SK-N-SH treated with all-trans-retinoic acid at 6 μM for 48 hours (cell line): ENCODE measurements at regions not wholly inside any gene's neighbourhood (a gene's known extent, or its start where the extent isn't known, plus 50 kb on each side); places are given as distances from the start of the nearest gene placed in this dataset.

Source experiments
- ATAC-seq: fragments of 200-7000 bp; cut with Tn5 transposase; 3 replicates; pipeline ENCODE4 v1.9.1; 2020; ENCODE audit warnings: mild to moderate bottlenecking, moderate library complexity
- ARNTL ChIP-seq: fragments of 450-650 bp; formaldehyde crosslinking; IDR thresholded peaks from 2 replicates; pipeline ENCODE4 v1.5.0; 2020; ENCODE audit warnings: low read depth, mild to moderate bottlenecking, moderate library complexity, borderline replicate concordance
- CSDC2 ChIP-seq: fragments of 250-450 bp; sonication (Bioruptor Pico); IDR thresholded peaks from 2 replicates; pipeline ENCODE4 v1.5.0; 2020; ENCODE audit warnings: mild to moderate bottlenecking, moderate library complexity
- ESRRG ChIP-seq: fragments of 250-450 bp; sonication (Bioruptor Pico); IDR thresholded peaks from 2 replicates; pipeline ENCODE4 v1.6.1; 2021; ENCODE audit warnings: mild to moderate bottlenecking
- GLIS3 ChIP-seq: fragments of 250-450 bp; sonication (Bioruptor Pico); IDR thresholded peaks from 2 replicates; pipeline ENCODE4 v1.5.0; 2020; ENCODE audit warnings: mild to moderate bottlenecking, moderate library complexity
- ISL1 ChIP-seq: fragments of 250-450 bp; sonication (Bioruptor Pico); IDR thresholded peaks from 2 replicates; pipeline ENCODE4 v2.1.2; 2022; ENCODE audit warnings: mild to moderate bottlenecking, moderate library complexity
- OSR1 ChIP-seq: fragments of 250-450 bp; sonication (Bioruptor Pico); IDR thresholded peaks from 2 replicates; pipeline ENCODE4 v1.8.0; 2022; ENCODE audit warnings: moderate library complexity, mild to moderate bottlenecking, inconsistent platforms
- PATZ1 ChIP-seq: fragments of 250-450 bp; sonication (Bioruptor Pico); IDR thresholded peaks from 2 replicates; pipeline ENCODE4 v1.8.0; 2020; ENCODE audit warnings: mild to moderate bottlenecking, moderate library complexity, borderline replicate concordance
- PPARA ChIP-seq: fragments of 250-450 bp; sonication (Bioruptor Pico); IDR thresholded peaks from 2 replicates; pipeline ENCODE4 v1.5.0; 2020; ENCODE audit warnings: mild to moderate bottlenecking, borderline replicate concordance
- SNAI2 ChIP-seq: fragments of 250-450 bp; sonication (Bioruptor Pico); IDR thresholded peaks from 2 replicates; pipeline ENCODE4 v1.5.0; 2020; ENCODE audit warnings: mild to moderate bottlenecking, moderate library complexity
- TCF4 ChIP-seq: fragments of 250-450 bp; sonication (Bioruptor Pico); IDR thresholded peaks from 2 replicates; pipeline ENCODE4 v1.8.0; 2021; ENCODE audit warnings: mild to moderate bottlenecking, moderate library complexity, borderline replicate concordance
- TOX ChIP-seq: fragments of 250-450 bp; sonication (Bioruptor Pico); IDR thresholded peaks from 2 replicates; pipeline ENCODE4 v1.8.0; 2021; ENCODE audit warnings: mild to moderate bottlenecking, moderate library complexity, borderline replicate concordance
- ZC3H10 ChIP-seq: fragments of 250-450 bp; sonication (Bioruptor Pico); IDR thresholded peaks from 2 replicates; pipeline ENCODE4 v1.5.1; 2021; ENCODE audit warnings: mild to moderate bottlenecking, moderate library complexity
- ZFP3 ChIP-seq: fragments of 250-450 bp; sonication (Bioruptor Pico); IDR thresholded peaks from 2 replicates; pipeline ENCODE4 v1.5.0; 2020; ENCODE audit warnings: mild to moderate bottlenecking, moderate library complexity
- ZFP30 ChIP-seq: fragments of 450-650 bp; formaldehyde crosslinking; IDR thresholded peaks from 2 replicates; pipeline ENCODE4 v1.5.0; 2022; ENCODE audit warnings: mild to moderate bottlenecking, moderate library complexity
- ZNF565 ChIP-seq: fragments of 450-650 bp; formaldehyde crosslinking; conservative IDR thresholded peaks from 2 replicates; pipeline ENCODE4 v1.5.0; 2020; ENCODE audit warnings: low read depth, mild to moderate bottlenecking, moderate library complexity
- ZNF70 ChIP-seq: fragments of 450-650 bp; formaldehyde crosslinking; IDR thresholded peaks from 2 replicates; pipeline ENCODE4 v1.5.0; 2020; ENCODE audit warnings: mild to moderate bottlenecking, moderate library complexity
- ZNF8 ChIP-seq: fragments of 450-650 bp; formaldehyde crosslinking; IDR thresholded peaks from 2 replicates; pipeline ENCODE4 v1.5.0; 2020; ENCODE audit warnings: mild to moderate bottlenecking, moderate library complexity
- TF ChIP-seq, protein P1 (sequence below): fragments of 250-450 bp; sonication (Bioruptor Pico); IDR thresholded peaks from 2 replicates; pipeline ENCODE4 v1.5.1; 2021; ENCODE audit warnings: mild to moderate bottlenecking, moderate library complexity
- TF ChIP-seq, protein P2 (sequence below): fragments of 250-450 bp; sonication (Bioruptor Pico); IDR thresholded peaks from 2 replicates; pipeline ENCODE4 v1.8.0; 2021; ENCODE audit warnings: low read depth, mild to moderate bottlenecking, moderate library complexity, borderline replicate concordance
- TF ChIP-seq, protein P3 (sequence below): fragments of 250-450 bp; sonication (Bioruptor Pico); IDR thresholded peaks from 2 replicates; pipeline ENCODE4 v1.5.0; 2020; ENCODE audit warnings: mild to moderate bottlenecking, moderate library complexity

DNA sequence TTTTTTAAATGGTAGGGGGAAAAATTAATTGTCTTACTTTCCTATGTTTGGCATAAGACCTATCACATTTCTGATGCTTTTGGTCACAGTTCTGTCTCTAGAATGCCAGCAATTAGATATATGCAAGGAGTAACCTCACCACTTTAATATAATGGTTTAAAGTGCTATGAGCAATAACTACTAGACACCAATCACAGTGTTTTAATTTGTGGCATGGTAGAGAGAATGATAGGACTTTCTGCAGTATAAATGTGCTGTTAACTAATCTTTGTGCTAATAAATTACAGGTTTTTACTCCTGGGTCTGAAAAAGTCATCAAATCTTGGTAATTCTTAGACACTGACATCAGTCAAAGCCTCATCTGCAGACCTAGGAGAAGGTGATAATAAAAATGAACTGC is 2110.3 kb downstream of the NCAM2 start (continued):
- TF ChIP-seq PPARA (CRISPR knock-in tag) (no peak), ESRRG (CRISPR knock-in tag) (no peak), ZNF70 (no peak)

DNA sequence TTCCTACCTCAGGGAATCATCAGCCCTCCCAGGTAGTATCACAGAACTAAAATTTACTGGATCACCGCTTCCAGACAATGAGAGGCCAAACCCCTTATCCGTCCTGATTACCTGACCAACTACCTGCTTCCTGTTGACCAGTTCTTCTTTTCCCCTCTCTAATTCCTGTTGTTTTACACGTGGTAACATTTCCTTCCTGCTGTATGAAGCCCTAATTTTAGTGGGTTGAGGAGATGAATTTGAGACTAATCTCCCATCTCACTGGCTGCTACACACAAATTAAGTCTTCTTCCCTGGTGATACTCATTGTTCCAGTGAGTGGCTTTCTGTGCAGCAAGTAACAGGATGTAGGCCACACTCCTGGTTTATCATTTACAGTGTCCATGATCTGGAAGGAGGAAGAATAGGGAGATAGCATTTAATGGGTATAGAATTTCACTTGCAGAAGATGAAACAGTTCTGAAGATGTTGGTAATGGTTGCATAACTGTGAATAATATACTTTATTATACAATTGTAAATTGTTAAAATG is 2112.9 kb downstream of the NCAM2 start:
- TF ChIP-seq ZC3H10 (CRISPR knock-in tag) (no peak), SNAI2 (CRISPR knock-in tag) (no peak), ISL1 (CRISPR knock-in tag) (no peak), GLIS3 (CRISPR knock-in tag) (no peak), ZNF8 (no peak), ZNF565 (CRISPR knock-in tag) (no peak), ZNF70 (no peak), TOX (CRISPR knock-in tag) (no peak)
- ATAC-seq: no peak

DNA sequence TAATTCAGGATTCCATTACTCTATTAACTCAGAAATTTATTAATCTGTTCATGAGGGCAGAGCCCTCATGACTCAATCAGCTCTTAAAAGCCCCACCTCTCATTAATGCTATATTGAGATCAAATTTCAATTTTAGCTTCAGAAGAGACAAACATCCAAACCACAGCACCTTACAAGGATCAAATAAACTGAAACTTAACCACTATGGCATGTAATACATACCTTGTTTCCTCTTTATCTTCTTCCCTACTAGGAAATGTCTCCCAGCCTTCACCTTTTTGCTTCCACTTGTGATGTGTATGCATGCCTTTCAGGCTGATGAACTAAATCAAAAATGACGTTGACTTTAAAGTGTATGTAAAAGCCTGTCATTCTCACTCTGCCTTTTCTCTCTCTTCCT is 2121.3 kb downstream of the NCAM2 start:
- ATAC-seq: no peak
- TF ChIP-seq, protein P1, sequence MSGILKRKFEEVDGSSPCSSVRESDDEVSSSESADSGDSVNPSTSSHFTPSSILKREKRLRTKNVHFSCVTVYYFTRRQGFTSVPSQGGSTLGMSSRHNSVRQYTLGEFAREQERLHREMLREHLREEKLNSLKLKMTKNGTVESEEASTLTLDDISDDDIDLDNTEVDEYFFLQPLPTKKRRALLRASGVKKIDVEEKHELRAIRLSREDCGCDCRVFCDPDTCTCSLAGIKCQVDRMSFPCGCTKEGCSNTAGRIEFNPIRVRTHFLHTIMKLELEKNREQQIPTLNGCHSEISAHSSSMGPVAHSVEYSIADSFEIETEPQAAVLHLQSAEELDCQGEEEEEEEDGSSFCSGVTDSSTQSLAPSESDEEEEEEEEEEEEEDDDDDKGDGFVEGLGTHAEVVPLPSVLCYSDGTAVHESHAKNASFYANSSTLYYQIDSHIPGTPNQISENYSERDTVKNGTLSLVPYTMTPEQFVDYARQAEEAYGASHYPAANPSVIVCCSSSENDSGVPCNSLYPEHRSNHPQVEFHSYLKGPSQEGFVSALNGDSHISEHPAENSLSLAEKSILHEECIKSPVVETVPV: no peak
- TF ChIP-seq ISL1 (CRISPR knock-in tag): no peak
- no peak for TF ChIP-seq ZFP30 (CRISPR knock-in tag)
- no peak for TF ChIP-seq TCF4 (CRISPR knock-in tag)
- no peak for TF ChIP-seq TOX (CRISPR knock-in tag)
- TF ChIP-seq SNAI2 (CRISPR knock-in tag): no peak
- no peak for TF ChIP-seq OSR1 (CRISPR knock-in tag)
- TF ChIP-seq ZFP3 (CRISPR knock-in tag): no peak
- no peak for TF ChIP-seq ZNF565 (CRISPR knock-in tag)
- TF ChIP-seq, protein P2, sequence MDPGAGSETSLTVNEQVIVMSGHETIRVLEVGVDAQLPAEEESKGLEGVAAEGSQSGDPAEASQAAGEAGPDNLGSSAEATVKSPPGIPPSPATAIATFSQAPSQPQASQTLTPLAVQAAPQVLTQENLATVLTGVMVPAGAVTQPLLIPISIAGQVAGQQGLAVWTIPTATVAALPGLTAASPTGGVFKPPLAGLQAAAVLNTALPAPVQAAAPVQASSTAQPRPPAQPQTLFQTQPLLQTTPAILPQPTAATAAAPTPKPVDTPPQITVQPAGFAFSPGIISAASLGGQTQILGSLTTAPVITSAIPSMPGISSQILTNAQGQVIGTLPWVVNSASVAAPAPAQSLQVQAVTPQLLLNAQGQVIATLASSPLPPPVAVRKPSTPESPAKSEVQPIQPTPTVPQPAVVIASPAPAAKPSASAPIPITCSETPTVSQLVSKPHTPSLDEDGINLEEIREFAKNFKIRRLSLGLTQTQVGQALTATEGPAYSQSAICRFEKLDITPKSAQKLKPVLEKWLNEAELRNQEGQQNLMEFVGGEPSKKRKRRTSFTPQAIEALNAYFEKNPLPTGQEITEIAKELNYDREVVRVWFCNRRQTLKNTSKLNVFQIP (CRISPR knock-in tag): no peak
- TF ChIP-seq CSDC2: no peak
- TF ChIP-seq, all 23 proteins: peak for 0

DNA sequence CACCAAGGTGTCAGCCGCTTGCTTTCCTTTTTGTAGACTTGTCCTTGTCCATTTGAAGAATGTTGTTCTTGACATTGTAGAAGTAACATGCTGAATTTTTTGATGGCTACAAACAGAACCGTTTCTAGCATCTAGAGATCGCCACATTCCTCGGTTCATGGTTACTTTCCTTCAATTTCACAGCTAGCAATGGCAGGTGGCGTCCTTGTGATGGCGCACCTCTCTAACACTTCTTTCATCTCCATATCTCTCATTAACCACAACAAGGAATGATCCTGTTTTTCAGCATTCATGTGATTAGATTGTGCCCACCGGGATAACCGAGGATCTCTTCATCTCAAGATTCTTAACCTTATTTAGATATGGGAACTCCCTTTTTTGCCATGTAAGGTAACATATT is 2129.8 kb downstream of the NCAM2 start:
- ATAC-seq: no peak
- TF ChIP-seq ZFP30 (CRISPR knock-in tag) (no peak), SNAI2 (CRISPR knock-in tag) (no peak), ARNTL (CRISPR knock-in tag) (no peak), ZC3H10 (CRISPR knock-in tag) (no peak), TOX (CRISPR knock-in tag) (no peak), ZNF8 (no peak), PPARA (CRISPR knock-in tag) (no peak), CSDC2 (no peak), ESRRG (CRISPR knock-in tag) (no peak), PATZ1 (no peak), OSR1 (CRISPR knock-in tag) (no peak), ZNF70 (no peak)
- TF ChIP-seq, protein P3, sequence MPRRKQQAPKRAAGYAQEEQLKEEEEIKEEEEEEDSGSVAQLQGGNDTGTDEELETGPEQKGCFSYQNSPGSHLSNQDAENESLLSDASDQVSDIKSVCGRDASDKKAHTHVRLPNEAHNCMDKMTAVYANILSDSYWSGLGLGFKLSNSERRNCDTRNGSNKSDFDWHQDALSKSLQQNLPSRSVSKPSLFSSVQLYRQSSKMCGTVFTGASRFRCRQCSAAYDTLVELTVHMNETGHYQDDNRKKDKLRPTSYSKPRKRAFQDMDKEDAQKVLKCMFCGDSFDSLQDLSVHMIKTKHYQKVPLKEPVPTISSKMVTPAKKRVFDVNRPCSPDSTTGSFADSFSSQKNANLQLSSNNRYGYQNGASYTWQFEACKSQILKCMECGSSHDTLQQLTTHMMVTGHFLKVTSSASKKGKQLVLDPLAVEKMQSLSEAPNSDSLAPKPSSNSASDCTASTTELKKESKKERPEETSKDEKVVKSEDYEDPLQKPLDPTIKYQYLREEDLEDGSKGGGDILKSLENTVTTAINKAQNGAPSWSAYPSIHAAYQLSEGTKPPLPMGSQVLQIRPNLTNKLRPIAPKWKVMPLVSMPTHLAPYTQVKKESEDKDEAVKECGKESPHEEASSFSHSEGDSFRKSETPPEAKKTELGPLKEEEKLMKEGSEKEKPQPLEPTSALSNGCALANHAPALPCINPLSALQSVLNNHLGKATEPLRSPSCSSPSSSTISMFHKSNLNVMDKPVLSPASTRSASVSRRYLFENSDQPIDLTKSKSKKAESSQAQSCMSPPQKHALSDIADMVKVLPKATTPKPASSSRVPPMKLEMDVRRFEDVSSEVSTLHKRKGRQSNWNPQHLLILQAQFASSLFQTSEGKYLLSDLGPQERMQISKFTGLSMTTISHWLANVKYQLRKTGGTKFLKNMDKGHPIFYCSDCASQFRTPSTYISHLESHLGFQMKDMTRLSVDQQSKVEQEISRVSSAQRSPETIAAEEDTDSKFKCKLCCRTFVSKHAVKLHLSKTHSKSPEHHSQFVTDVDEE (CRISPR knock-in tag): no peak
- TF ChIP-seq, protein P2 (CRISPR knock-in tag): no peak
